NCI-H2081 (cell line): ENCODE measurements at regions not wholly inside any gene's neighbourhood (a gene's known extent, or its start where the extent isn't known, plus 50 kb on each side); places are given as distances from the start of the nearest gene placed in this dataset.

Experiments
- DNase-seq, 2 experiments: peaks; one replicate each; lab custom pipeline; 2025; lab: John Stamatoyannopoulos, UW

GRCh38 chr2:8278709-8279354 lies 403.0 kb upstream of the ID2 start:
- no peak for DNase-seq

GRCh38 chr2:8279506-8279905 lies 402.4 kb upstream of the ID2 start:
- DNase-seq, result no peak

GRCh38 chr2:8281234-8281633 lies 400.6 kb upstream of the ID2 start:
- no peak for DNase-seq

- DNase-seq, result no peak
These were observed 399.7 kb upstream of the ID2 start for GRCh38 chr2:8281950-8282857.

- no peak for DNase-seq
These were observed 399.0 kb upstream of the ID2 start for GRCh38 chr2:8282858-8283252.

- DNase-seq, result no peak
These were observed 396.8 kb upstream of the ID2 start for GRCh38 chr2:8285081-8285480.

- DNase-seq, result no peak
These were observed 396.0 kb upstream of the ID2 start for GRCh38 chr2:8285898-8286297.

DNA sequence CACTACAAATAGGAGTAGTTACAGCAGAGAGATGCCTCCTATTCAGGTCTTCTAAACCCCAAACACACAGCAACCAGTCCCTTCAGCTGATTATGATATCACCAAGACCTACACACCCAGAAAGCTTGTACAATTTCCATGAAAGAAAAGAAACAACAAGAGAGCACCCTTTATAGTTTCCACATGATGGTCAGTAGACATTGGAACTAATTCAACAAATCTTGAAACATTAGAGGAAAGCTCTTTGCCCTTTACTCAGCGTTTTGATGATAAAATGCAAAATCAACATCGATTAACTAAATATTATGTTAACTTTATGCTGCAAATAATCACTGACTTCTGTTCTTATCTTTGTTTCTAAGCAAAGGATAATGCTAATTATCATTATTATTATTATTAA lies 393.6 kb upstream of the ID2 start:
- no peak for DNase-seq

- no peak for DNase-seq
These were observed 392.7 kb upstream of the ID2 start for GRCh38 chr2:8289111-8289510.

DNA sequence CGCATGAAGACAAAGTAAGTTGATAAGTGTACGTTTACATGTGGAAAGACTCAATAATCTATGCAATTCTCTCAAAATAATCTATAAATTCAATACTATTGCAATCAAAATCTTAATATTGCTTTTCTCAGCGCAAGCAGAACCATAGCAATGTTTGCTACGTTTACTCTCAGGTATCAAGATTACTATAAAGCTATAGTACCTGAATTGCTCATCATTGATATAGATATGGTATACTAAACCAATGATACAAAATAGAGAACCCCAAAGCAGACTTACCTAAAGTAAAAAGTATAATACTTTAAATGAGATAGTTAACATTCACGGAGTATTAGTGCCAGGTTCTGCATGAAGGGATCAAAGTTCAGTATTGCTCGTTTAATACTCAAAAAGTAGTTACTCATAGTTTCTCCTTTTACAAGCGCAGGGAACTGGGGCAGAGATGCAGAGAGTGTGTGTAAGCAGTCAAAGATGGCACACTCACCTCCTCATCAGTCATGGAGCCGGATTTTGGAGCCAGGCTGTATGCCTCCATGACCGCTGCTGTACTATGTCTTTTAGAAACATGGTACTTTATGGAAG lies 391.0 kb upstream of the ID2 start:
- DNase-seq, result no peak

DNA sequence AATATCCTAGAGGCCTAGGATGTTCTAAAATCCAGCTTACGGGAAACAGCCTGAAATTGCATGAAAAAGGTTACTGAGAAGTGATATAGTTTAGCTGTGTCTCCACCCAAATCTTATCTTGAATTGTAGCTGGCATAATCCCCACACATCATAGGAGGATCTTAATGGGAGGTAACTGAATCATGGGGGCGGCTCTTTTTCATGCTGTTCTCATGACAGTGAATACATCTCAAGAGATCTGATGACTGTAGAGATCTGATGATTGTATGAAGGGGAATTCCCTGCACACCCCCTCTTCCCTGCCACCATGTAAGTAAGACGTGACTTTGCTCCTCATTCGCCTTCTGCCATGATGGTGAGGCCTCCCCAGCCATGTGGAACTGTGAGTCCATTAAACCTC lies 385.6 kb upstream of the ID2 start:
- DNase-seq, result no peak

DNA sequence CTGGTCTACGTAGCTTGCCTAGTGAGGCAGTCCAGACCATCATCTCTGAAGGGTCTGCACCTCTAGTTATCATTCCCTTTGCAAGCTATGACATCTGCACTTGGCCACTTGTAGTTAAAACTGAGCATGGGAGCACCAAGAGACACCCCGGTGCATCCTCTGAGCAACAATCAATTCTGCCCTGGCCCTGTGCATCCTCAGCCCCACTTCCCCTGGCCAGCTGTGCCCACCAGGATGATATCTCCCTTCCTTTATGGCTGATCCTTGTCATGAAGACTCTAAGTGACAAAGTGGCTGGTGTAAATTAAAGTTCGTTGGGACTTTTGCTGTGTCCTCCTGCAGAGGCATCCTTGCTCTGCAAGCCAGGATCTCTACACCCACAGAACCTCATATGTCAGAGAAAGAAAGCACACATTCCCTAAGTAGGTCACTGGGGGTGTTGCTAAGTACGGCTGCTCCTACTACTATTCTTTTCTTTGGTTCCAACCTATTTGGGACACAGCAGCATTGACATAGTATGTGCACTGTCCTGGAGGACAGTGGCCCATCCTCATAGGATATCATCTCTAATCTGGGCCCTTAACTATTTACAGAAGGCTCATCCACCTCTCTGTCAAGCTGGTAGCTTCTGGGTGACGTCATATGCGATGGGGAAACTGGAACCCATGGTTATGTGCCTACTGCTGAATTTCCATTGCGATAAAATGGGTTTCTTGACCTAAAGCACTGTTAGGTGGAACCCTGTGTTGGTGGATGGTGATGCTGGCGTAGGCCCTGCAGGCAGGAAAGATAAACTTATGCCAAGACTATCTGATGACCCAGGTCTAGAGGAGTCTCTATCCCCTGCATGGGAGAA lies 384.3 kb upstream of the ID2 start:
- no peak for DNase-seq

- no peak for DNase-seq
These were observed 383.1 kb upstream of the ID2 start for GRCh38 chr2:8298783-8299182.

GRCh38 chr2:8300216-8300615 lies 381.6 kb upstream of the ID2 start:
- no peak for DNase-seq

DNA sequence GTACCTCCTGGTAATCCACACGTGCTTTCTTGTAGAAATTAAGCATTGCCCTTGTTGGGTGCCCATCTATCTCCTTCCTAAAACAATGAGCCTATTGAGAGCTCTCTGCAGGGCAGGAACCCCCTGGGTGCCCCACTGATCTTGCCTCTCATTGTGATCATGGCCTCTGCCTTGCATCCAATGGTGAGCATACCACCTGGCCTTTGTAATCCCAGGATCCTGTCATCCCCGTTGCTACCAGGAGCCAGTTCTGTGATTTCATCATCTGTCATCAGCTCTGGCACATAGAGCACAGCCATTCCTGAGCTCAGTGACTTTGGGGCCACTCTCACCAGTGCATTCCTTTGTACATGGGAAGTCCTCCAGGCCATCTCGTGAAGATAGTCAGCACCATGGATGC lies 381.0 kb upstream of the ID2 start:
- no peak for DNase-seq

GRCh38 chr2:8303322-8303832 lies 378.5 kb upstream of the ID2 start:
- no peak for DNase-seq

GRCh38 chr2:8304821-8305766 lies 376.8 kb upstream of the ID2 start:
- DNase-seq, result no peak

GRCh38 chr2:8306530-8307351 lies 375.1 kb upstream of the ID2 start:
- DNase-seq, result peak in 1 of 2 experiments; percentile 44

- no peak for DNase-seq
These were observed 374.2 kb upstream of the ID2 start for GRCh38 chr2:8307606-8308180.

DNA sequence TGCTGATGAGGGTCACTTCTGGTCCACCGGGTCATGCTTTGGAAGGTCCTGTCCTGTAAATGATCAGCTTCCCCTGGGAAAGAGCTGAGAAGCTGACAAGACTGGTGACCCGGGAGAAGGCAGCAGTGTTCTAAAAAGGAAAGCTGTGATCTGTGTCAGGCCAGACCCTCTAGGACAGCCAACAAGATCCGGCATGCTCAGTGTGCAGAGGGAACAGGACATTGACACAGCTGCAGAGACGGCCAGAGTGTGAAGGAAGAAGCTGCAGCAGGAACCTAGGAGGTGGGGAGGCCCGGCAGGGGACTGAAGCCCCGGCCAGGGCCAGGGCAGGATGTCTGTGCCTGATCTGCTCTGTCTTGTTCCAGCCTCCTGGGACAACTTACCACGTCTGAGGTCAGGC lies 372.7 kb upstream of the ID2 start:
- no peak for DNase-seq
